Fibroblast of gingiva (primary cell): ENCODE measurements at regions not wholly inside any gene's neighbourhood (a gene's known extent, or its start where the extent isn't known, plus 50 kb on each side); places are given as distances from the start of the nearest gene placed in this dataset.
A peak's percentile ranks its signal among the peaks of the same experiment; 100 is the strongest.

ENCODE experiments used
- DNase-seq: peaks from one replicate; pipeline ENCODE4 v3.0.0-alpha.2; 2011; ENCODE audit warnings: low read depth

DNA sequence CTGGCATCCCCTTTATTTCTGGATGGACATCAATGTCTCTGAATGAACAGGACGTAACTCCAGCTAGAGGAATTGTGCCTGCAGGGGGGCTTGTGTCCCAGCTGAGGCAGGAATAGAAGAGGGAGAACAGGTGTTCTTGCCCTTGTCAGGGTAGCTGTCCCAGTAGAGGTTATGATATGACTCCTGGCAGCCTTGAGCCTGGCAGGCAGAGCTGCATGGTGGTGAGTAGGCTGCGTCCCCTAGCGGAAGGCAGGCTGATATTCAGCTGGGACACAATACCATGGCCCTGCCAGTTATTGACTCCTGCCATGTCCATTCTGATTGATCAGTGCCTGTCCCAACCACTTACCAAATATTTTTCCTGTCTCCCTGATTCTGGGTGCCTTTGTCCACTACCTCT, 197.2 kb downstream of the RAP2A start:
- no peak for DNase-seq

DNA sequence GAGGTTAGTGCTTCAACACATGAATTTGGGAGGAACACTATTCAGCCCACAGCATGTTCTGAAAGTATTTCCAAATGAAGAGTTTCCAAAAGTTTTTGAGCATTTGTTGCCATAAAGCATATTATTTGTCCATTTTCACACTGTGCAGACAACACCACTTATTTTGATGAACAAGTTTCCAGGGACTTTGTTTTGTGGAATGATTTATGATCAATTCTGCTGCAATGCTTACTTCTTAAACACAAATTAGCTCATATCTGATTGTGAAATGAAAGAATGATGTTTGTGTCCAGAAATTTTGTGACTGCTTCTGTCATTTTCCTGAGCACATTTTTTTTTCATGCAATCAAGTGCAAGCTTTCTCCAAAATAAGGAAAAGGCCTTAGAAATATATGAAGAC, 205.3 kb downstream of the RAP2A start:
- DNase-seq: no peak

DNA sequence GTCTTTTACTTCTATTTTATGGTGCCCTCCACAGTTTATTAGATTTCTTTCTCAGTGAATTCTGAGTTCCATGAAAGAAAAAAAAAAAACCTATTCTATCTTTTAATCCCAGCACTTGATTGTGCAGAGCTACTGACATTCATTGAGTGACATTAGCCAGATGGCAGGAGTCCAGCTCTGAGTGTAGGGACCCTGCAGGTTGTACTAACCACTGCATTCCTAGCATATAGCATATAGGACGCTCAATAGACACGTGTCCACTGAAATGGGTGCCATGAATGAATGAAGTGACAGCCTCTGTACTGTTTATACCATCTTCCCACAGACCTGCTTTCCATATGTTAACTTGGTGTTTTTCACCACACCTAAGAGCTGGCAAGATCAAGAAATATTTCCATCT, 206.3 kb downstream of the RAP2A start:
- no peak for DNase-seq

DNA sequence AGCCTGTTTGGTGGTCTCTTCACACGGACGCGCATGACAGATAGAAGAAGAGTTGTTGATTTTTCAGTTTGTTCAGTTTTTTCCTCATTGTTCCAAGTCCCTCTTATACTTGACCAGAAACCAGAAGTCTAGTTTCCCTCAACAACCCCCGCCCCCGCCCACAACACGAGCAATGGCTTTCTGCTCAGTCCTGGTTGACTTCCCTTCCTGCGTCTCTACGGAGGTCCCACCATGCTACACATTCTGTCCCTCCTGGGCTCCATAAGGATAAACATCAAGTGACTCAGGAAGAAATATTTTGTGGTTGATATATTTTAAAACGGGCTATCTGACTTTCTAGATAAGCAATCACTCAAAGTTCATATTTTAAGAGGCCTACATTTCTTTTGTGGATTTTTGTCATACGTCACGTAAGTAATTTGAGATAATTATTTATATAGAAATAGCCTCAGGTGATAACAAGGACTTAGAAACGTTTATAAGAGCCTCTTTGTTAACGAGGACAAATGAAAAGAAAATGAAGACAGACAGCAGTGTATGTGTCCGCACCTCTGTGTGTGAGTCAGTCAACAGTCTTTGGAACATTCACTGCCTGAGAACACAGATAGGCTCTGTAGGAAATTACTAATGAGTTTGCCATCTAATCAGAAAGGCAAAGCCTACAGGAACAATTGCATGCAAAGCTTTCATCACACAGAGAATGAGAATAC, 214.4 kb downstream of the RAP2A start:
- no peak for DNase-seq

DNA sequence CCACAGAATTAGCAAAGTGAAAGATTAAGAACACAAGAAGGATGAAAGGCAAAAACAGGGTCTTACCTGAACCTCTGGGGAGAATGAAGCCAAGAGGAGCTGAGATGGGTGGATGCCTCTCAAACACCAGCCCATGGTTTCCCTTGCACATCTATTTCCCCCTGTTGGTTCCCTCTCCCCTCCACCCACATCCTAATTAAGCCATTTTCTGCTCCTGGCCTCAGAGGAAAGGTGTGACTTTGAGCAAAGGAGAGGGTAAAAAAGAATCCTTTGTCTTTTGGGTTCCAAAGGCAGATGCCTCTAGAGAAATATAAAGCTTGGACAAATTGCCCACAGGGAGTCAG, 214.9 kb downstream of the RAP2A start:
- DNase-seq: no peak

DNA sequence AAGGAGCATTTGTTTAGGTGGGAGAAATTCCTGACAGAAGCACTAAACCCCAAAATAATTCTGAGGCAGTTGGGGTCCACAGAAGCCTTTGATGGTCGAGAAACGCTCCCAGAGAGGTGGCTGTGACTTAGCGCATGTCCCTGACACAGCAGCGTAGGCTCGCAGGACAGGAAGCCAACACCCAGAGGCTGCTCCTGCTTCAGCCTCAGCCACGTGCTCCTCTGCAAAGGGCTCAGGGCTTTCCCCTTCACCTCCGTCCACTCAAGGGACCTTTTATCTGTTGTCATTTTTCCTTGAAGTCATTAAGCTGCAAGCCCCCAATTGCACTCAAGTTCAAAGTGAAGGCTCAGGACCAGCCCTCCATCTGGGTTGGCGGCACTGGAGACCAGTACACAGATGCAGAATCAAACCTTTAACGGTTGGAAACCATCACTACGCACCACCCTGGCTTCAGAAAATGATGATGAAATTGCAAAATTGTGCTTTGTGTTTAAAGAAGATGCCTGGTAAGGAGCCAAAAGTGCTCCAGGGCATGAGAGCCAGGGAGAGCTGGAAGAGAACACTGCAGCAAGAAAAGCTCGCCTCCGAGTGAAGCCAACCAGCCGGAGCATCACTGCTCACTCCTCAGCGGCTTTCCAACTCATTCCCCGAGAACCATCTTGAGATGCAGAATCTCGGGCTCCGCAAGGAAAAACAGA, 219.6 kb downstream of the RAP2A start:
- DNase-seq: peak; percentile 71

DNA sequence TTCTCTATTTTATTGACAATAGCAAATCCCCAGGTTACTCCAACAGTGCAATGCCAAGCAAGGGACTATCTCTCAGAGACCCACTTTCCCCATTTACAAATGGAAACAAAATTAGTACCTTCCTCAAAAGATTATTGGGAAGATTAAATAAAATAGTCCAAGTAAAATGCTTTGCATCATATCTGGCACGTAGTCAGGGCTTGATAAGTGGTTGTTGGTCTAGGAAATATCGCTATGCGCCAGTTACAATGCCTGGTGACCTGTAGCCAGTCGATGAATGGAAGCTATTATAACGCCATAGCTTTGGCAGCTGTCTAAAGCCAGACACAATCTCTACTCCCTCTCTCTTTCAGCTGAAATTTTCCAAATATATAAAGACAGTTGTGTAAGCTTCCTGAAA, 220.3 kb downstream of the RAP2A start:
- no peak for DNase-seq

DNA sequence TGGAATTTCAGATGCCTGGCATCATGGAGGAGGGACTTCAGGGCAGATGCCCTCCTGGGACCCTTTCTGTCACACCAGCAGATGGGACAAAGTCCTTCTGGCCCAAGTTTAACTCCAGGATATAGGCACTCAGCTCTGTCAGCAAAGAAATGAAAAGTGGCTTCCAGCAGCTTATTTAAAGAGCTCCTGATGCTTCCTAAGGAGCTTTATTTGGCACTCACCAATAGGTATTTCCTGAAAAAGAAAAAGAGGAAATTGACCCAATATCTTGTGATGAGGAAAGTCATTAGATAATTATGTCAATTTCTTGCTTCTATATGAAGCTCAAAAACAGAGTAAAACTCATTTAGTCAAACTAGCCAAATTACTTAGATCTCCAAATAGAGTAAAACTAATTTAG, 224.6 kb downstream of the RAP2A start:
- no peak for DNase-seq

DNA sequence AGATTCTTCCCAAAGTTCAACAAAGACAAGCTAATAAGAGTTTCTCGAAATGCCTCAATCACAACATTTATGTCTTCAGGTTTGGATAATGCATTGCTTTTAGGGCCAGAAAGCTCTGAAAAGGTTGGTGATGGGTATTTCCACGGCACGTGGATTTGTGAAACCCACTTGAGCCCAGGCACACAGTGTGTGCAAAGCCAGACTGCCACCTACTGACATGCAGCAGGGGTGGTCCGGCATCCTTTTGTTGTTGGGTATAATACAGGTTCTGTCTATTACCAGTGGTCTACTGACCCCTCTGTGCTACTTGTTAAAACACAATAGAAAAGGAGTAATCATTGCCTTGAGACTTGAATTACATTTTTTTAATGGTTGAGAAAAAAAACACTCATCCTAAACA, 225.6 kb downstream of the RAP2A start:
- DNase-seq: no peak

DNA sequence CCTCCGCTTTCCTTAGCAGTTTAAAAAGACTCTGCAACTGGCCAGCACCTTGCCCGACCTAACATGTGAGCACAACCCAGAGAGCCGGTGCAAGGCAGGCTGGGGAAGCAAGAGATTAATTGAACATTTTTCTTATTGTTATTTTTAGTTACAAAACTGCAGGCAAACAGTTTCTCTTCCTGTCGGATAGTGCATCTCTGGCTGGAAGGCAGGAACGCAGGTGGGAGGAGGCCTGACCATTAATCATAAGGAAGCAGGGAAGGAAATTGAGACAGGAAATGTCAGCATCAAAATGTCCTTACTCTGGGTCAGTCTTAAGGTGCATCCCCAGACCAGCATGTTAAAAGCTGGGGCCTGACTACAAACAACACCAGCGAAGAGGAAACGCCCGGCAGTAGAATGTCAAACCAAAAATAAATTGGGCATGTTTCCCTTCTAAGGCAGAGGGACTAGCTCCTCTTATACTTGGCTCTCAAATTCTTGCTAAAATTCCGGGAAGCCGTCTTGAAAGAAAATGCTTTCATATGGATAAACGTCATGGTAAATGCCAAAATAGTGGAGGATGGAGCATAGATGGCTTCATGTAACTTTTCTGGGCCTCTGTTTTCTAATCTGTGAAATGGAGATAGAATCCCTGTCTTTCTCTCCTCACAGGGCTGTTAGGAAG, 226.8 kb downstream of the RAP2A start:
- DNase-seq: no peak

DNA sequence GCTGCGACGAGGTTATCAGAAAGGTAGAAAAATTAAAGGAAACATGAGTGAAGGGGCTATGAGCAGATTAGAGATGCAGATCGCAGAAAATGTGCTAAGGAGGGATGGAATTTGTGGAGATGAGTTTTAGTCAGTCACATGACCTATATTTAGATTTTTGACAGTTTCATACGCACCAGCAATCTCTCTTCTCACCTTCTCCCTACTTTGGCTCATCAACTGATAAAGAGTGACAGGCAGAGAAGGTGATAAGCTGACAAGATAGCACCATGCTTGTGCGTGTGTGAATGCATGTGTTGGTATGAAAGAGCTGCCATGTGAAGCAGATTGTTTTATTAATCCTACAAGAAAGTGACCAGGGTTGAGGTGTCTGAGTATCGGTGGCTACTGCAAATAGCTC, 252.6 kb downstream of the RAP2A start:
- no peak for DNase-seq

DNA sequence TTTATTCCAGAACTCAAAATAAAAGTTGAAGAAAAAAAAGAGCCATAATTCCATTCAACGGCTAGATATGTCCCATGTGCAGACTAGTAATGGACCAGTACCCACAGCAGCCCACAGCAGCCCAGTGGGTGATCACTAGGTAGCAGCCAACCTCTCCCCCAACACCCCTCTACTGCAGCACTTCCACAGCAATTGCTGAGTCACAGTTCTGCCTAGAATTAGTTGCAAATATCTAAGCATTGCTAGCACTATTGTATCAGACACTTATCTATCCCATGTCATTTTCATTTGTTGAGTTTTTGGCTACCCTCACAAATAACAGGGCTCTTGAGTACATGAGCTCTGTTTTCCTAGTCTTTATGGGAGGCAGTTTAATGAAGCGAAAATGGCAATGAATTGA, 258.7 kb downstream of the RAP2A start:
- no peak for DNase-seq

DNA sequence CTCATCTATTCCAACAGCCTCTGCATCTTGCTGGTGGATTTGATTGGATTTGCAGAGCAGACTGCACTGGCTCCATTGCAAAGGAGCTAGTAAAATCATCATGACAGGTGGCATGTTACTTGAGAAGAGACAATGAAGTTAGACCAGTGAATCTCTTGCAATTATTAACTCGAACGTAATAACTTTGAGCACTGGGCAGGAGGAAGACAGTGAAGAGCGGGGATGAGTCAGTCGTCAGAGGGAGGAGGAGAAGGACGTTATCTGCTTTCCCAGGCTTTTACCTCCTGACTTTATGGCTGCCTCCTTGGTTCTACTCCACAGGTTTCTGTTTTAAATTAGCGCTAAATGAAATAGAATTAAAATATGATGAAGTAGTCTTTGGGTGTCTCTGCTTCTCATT, 257.8 kb upstream of the IPO5 start:
- no peak for DNase-seq

DNA sequence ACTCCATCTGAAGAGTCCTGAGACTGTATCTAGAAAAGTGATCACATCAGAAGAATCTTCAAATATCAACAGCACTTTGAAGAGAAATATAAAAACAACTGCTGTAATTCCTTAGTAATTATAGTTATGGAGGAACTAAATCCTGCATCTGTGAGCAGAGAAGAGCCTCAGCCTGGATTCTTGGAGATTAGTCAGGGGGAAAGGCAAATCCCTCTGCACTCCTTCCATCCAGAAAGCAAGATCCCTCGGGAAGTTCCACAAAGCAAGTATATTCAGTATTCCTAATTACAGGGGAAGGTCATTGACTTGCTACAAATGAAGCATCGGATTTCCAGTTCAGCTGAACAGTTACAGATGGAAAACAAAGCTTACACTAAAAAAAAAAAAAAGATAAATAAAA, 256.6 kb upstream of the IPO5 start:
- DNase-seq: no peak

DNA sequence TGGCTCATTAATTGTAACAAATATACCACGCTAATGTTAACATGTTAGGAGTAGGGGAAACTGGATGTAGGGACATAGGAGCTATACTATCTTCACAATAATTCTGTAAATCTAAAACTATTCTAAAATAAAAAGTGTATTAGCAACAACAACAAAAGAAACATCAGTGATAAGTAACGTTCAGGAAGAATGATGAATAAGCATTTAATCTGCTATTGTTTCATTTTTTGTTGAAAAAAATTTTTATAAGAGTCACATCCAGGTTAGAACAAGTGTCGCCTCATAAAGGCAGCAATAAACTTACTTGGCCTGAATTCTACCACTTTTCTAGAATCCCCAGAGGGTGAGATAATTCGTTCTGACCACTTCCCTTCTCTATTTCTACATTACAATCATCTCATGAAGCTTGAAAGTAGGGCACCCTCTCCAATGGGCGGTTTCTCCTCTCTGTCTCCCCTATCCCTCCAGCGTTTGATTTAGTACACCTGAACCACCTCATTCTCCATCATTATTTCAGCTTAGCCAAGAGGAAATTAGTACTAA, 253.1 kb upstream of the IPO5 start:
- DNase-seq: no peak

DNA sequence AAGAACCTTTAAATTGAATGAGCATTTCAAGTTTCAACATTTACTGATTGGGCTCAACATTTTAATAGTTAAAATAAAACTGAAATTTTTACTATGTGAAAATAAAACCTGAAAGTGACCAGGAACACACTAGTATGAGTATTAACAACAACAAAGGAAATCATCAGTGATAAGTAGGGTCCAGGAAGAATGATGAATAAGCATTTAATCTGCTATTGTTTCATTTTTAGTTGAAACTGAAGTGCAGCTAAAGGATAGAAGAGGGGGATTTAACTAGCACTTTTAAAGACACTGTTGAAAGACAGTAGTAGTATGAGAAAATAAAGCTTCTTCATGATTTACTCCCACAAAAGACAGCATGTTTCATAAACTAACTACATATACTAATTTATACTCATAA, 250.9 kb upstream of the IPO5 start:
- DNase-seq: no peak

DNA sequence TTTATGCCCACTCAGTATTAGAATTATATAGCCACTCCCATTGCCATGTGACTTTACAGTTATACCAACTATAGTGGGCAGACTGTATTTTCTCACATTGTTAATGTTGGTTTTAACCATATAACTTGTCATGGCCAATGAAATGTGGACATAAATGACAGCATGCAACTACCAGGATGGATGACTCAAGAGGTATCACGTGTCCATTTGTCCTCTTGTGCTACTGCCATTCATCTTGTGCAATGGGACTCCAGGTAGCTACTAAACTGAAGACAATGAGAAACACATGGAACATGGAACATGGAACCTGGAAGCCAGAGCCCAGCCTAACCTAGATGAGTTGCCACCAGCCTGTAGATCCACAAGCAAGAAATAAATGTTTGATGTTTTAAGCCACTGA, 242.7 kb upstream of the IPO5 start:
- no peak for DNase-seq

DNA sequence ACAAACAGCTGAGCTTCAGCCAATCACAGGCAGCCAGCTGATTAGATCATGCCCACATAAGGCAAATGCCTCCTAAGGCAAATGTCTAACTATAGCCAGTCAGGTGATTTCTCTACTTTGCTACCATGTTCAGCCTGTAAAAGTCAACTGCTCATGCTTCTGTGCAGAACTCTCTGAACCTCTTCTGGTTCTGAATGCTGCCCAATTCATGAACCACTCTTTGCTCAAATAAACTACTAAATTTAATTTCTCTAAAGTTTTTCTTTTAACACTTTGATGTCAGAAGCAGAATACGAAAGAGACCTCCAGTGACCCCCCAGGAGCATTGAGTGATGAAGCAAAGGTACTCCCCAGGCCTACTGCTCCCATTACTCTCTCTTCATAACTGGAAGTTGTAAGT, 240.7 kb upstream of the IPO5 start:
- no peak for DNase-seq

DNA sequence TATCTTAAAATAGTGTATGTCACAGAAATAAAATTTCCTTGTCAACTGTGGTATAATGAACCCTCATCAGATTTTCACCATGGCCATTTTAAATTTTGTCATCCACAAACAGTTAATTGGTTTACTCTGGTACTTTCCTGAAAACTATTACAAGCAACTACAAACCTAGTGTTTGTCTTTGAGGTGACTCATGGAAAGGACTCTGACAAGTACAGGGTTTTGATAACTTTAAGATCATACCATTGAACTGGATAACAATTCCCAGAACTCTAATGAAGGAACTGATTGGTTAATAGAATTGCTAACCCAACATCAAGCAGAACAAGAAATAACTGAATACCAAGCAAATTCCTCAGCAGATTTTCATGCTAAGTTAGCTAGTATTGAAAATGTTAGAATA, 237.7 kb upstream of the IPO5 start:
- DNase-seq: no peak

DNA sequence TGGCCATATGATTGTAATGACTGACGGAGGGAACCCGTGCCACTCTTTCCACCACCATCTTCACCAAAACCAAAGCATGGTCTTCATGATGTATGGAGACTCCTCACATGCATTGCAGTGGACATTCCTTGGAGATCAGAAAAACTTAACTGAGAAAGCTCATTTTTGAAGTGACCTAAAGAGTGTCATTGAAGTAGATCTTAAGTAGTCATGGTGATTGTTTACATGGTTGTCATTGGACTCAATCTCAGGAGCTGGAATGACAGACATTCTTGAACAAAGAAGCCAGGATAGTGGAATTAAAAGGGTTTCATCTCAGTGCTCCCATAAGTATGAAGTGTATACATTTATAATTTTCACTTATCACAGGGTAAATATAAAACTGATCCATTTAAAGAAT, 236.7 kb upstream of the IPO5 start:
- no peak for DNase-seq

DNA sequence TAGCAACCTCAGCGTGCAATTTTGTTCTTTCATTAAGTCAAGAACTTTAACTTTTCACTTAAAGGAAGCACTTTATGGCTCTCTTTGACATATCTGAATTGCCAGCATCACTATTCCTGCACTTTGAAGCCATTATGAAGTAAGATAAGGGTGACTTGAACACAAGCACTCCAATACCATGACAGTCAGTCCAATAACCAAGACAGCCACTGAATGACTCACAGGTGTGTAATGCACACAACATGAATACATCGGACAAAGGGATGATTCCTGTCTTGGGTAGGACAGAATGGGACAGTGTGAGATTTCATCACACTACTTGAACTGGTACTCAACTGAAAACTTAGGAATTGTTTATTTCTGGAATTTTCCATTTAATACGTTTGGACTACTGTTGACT, 233.7 kb upstream of the IPO5 start:
- DNase-seq: no peak

DNA sequence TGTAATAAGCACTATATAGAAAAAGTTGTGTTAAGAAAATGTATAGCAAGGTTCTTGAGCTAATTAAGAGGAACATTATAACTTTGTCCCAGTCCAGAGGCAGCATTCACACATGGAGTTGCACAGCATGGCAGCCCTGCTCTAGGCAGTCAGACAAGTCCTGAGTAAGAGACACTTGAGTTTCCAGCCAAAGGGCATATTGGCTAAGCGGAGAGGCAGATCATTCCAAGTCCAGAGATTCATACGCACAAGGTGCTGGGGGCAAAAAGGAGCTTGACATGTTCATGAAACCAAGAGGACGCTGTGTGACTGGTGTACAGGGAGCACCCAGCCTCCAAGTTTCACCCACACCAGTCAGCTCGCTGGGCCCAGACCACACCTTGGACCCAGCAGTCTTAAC, 232.6 kb upstream of the IPO5 start:
- no peak for DNase-seq

DNA sequence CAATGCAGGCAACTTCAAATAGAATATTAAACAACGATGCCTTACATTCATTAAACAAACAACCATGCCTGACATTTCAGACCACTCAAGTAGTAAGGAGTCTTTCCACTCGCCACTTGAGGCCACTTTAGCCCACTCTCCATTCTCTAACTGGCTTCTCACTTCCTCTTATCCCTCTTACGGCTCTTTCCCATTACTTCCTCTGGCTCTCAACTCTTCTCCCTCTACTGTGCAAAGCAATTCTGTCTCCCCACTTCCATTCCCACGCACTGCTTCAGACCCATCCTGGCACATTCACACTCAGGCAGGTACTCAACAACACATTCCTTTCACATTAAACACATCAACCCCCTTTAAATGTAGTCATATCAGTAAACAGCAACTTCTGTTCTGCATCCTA, 229.8 kb upstream of the IPO5 start:
- DNase-seq: no peak

DNA sequence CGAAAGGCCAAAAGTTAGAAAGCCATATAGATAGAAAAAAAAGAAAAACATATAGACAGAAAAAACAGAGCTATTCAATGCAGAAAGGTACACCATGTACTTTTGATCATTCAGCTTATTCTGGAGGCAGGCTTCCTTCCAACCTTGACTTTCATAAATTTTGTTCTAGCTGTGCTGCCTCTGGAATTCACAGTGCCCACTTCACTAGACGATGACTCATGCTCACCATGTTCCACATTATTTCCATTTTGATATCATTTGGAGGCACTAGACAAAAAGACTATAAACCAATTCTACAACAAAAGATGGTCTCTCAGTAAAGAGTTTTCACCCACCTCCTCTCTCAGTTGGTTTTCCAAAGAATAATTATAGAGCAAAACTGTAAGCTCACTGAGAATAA, 229.0 kb upstream of the IPO5 start:
- no peak for DNase-seq
